ENCODE measurements at regions not wholly inside any gene's neighbourhood (a gene's known extent, or its start where the extent isn't known, plus 50 kb on each side); places are given as distances from the start of the nearest gene placed in this dataset.

DNA sequence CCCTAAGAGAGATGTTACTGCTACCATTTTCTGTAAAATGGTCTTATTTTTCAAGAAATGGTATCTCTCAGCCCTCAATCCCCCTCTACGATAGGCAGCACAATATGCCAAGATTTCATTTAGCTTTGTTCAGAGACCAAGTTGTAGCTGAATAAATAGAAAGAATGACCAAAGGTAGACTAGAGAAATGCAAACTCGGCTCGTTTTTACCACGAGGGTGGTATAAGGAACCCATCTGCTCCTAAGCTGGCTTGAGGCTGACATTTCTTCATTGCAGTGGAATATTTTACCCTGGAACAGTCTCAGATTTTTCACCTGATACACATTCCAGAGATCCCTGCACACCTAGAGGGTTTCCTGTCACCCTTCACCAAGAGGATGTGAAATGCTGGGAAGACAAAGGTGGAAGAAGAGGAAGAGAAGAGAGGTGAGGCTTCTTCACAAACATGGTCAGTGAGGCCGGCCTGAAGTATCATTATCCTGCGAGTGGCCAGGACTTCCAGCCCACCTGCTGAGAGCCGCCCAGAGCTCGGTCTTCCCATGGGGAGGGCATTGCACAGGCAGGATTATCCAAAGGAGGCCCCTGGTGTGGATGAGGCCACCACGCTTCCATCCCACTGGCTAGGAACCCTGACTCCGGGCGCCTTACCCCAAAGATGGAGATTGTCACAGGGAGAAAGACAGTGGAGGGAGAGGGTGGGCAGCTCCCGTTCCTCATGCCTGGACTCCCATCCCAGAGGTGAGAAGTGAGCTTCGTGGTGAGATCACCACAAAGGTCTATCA lies 57.1 kb upstream of the AFDN start:
- no peak for DNase-seq (ENCODE audit: low read depth, low spot score)

DNA sequence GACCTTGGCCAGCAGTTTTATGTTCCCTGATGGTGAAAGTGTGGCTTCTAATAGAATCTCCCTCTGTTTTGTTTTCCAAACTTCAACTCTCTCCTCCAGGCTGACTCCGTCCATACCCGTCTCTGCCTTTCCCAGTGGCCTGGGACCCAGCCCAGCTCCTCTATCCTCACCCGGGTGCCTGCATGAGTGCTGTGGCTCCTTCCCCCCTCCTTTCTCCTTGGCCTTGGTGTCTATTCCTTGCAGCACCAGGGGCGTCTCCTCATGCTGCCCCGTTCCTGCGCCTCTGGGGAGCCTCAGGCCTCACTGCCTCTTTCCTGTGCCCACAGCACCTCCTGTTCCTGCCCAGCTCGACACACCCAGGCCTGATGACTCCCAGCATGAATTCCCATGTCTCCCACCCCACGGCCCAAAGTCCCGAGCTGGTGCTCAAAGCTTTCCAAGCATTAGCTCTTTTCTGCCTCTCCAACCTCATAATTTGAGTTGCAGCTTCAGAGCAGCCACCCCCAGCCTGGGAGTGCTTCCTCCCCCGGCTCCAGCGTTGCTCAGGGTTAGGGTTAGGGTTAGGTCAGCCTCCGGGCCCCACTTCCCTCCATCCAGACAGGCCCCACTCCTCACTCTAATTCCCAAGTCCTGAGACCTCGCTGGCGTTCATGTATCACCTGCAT lies 56.3 kb upstream of the AFDN start:
- DNase-seq (ENCODE audit: low read depth, low spot score) = no peak

DNA sequence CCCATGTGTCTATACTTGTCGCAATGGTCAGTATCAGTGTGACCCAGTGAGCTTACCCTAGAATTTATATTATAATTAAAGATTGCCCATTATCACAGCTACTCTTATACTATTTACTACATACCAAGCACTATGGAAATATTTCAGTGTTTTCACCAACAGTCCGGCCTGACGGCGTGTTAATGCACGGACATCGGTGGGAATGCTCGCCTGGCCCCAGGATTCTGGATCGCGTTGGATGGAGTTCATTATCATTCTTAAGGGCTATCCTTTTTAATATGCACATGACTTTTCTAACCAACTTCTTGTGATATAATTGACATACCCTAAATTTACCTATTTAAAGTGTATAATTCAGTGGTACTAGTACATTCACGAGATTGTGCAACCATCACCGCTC lies 51.8 kb upstream of the AFDN start:
- DNase-seq (ENCODE audit: low read depth, low spot score) = no peak

DNA sequence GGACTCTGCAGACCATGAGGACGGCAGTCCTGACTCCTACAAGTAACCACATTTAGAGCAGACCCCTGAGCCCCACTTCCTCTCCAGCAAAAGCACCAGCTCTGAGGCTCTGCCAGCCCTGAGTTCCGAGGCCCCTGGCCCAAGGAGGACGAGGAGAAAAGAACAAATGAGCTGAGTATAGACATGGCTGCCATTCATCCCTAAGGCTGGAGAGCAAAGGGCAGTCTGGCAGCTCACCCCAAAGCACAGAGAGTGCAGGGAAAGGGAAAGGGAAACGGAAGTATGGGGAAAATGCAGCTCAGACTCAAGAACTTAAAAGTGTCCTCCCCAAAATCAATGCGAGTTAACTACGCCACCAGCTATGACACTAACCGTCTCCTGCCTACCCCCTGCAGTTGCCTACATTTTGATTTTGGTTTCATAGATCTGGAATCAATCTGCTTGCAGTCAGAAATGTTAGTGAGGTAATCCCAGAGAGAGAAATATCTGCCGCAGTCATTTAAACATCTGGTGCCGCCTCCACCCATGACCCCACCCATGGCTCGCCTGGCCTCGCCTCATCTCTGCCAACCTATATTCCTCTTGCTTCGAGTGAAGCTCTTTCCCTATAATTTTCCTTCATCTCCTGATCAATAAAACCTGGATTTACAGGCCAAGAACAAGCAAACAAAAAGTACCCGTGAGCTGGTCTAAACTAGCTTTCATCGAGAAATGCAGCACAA lies 49.6 kb upstream of the AFDN start:
- no peak for DNase-seq (ENCODE audit: low read depth, low spot score)
